ENCODE measurements at regions not wholly inside any gene's neighbourhood (a gene's known extent, or its start where the extent isn't known, plus 50 kb on each side); places are given as distances from the start of the nearest gene placed in this dataset.

GRCh38 chr3:118401887-118402286, 632.8 kb downstream of the IGSF11 start:
- H3K4me3 ChIP-seq: no peak overlapping the region
- no peaks in the 10 kb centered on the region for H3K27me3 ChIP-seq (replicated peaks in 1 of 7)
- intact Hi-C loops (cut with DNase I; ENCODE audit: low total_unique reads): no loop called here
- H3K36me3 ChIP-seq: no peaks in the 10 kb centered on the region
- no peak for TF ChIP-seq POLR2AphosphoS5 (IDR thresholded peaks at IDR 0.05)
- TF ChIP-seq CTCF (IDR thresholded peaks at IDR 0.05 in 8 of 11, conservative IDR thresholded peaks at IDR 0.05 in 3 of 11): no peak
- TF ChIP-seq POLR2A (IDR thresholded peaks at IDR 0.05): no peak
- no peak for DNase-seq
- no peaks in the 10 kb centered on the region for H3K9me3 ChIP-seq
- no peaks in the 10 kb centered on the region for H3K4me1 ChIP-seq
- no peak overlapping the region for H3K27ac ChIP-seq

- Histone ChIP-seq H3K27me3 (replicated peaks in 1 of 7) (no peaks in the 10 kb centered on the region), H3K36me3 (no peaks in the 10 kb centered on the region), H3K27ac (no peak overlapping the region), H3K4me3 (no peak overlapping the region), H3K4me1 (no peaks in the 10 kb centered on the region), H3K9me3 (no peaks in the 10 kb centered on the region)
- intact Hi-C loops (cut with DNase I; ENCODE audit: low total_unique reads): no loop called here
- no peak for TF ChIP-seq POLR2AphosphoS5 (IDR thresholded peaks at IDR 0.05)
- no peak for TF ChIP-seq CTCF (IDR thresholded peaks at IDR 0.05 in 8 of 11, conservative IDR thresholded peaks at IDR 0.05 in 3 of 11)
- TF ChIP-seq POLR2A (IDR thresholded peaks at IDR 0.05): no peak
- no peak for DNase-seq
- WGBS, 5 donors: 68 to 95% (median 89%) methylated on average over 1 of the region's 1 CpG
Measured at GRCh38 chr3:118402971-118403370, 631.7 kb downstream of the IGSF11 start.

- no peak for DNase-seq
- WGBS, 5 donors: 73 to 89% (median 82%) methylated on average over 2 of the region's 2 CpGs
- peaks cover 0 to 9% (median 0%) of the 10 kb centered on the region in 8 donors for H3K9me3 ChIP-seq
- H3K27me3 ChIP-seq (replicated peaks in 1 of 7): no peaks in the 10 kb centered on the region
- no peak for TF ChIP-seq CTCF (IDR thresholded peaks at IDR 0.05 in 8 of 11, conservative IDR thresholded peaks at IDR 0.05 in 3 of 11)
- no peak for TF ChIP-seq POLR2A (IDR thresholded peaks at IDR 0.05)
- no peak for TF ChIP-seq POLR2AphosphoS5 (IDR thresholded peaks at IDR 0.05)
- H3K4me1 ChIP-seq: no peaks in the 10 kb centered on the region
- intact Hi-C loops (cut with DNase I; ENCODE audit: low total_unique reads): no loop called here
- H3K36me3 ChIP-seq: no peaks in the 10 kb centered on the region
- H3K27ac ChIP-seq: no peak overlapping the region
- no peak overlapping the region for H3K4me3 ChIP-seq
Measured at GRCh38 chr3:118406562-118406961, 628.1 kb downstream of the IGSF11 start.

GRCh38 chr3:118408431-118408830, 626.2 kb downstream of the IGSF11 start:
- Histone ChIP-seq H3K4me3 (no peak overlapping the region), H3K4me1 (no peaks in the 10 kb centered on the region), H3K9me3 (peaks cover 0 to 9% (median 2%) of the 10 kb centered on the region in 8 donors), H3K36me3 (no peaks in the 10 kb centered on the region), H3K27ac (no peak overlapping the region), H3K27me3 (replicated peaks in 1 of 7) (no peaks in the 10 kb centered on the region)
- intact Hi-C loops (cut with DNase I; ENCODE audit: low total_unique reads): no loop called here
- no peak for DNase-seq
- TF ChIP-seq POLR2A (IDR thresholded peaks at IDR 0.05): no peak
- TF ChIP-seq CTCF (IDR thresholded peaks at IDR 0.05 in 8 of 11, conservative IDR thresholded peaks at IDR 0.05 in 3 of 11): no peak
- TF ChIP-seq POLR2AphosphoS5 (IDR thresholded peaks at IDR 0.05): no peak

Measured in spleen (tissue), 11 donors.